Spinal cord (tissue), 9 donors: ENCODE measurements at regions not wholly inside any gene's neighbourhood (a gene's known extent, or its start where the extent isn't known, plus 50 kb on each side); places are given as distances from the start of the nearest gene placed in this dataset.

Experiments used
- DNase-seq, 6 donors: peaks; one replicate each; pipeline versions ENCODE4 v3.0.0 to v3.0.0-alpha.2; 2013 to 2015; ENCODE audit warnings: low spot score in 6 of 6, low read depth in 4 of 6
- H3K27ac ChIP-seq: one replicate; pipeline ENCODE4 v1.5.1; 2013; ENCODE audit warnings: low read depth, low read length, control low read depth
- H3K27me3 ChIP-seq: one replicate; pipeline ENCODE4 v1.6.1; 2013; ENCODE audit warnings: low read length; ENCODE audit not compliant: control insufficient read depth, insufficient read depth
- H3K36me3 ChIP-seq: one replicate; pipeline ENCODE4 v1.6.1; 2013; ENCODE audit warnings: low read length; ENCODE audit not compliant: control insufficient read depth, insufficient read depth
- H3K4me1 ChIP-seq: one replicate; pipeline ENCODE4 v1.6.1; 2013; ENCODE audit warnings: low read length; ENCODE audit not compliant: control insufficient read depth, insufficient read depth
- H3K4me3 ChIP-seq: one replicate; pipeline ENCODE4 v1.5.1; 2013; ENCODE audit warnings: low read depth, low read length, control low read depth
- H3K9me3 ChIP-seq: one replicate; pipeline ENCODE4 v1.6.1; 2013; ENCODE audit warnings: low read length; ENCODE audit not compliant: control insufficient read depth, insufficient read depth
- WGBS: methylation state at CpG from one replicate; pipeline ENCODE4 v1.1.5; 2013; ENCODE audit warnings: missing lambda C conversion rate; ENCODE audit not compliant: insufficient coverage; 5-methylcytosine and 5-hydroxymethylcytosine counted together
- donor health status: healthy.

DNA sequence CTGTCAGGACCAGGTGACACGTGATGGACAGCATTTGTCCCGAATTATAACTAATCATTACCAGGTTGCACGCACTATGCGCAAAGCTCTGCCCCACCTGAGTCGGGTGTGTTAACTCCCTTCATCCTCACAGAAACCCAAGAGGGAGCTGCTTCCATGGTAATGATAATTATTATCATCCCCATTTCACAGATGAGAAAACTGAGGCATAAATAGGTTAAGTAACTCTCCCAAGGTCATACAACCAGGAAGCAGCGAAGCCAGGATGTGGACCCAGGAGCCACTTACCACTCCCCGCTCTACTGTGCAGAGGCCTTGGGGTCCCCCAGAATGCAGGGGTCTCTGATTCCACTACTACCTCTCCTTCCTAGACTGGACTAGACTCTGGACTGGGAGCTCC is 76.7 kb upstream of the TARDBP start:
- Histone ChIP-seq H3K27me3 (peaks cover 7% of the 10 kb centered on the region), H3K36me3 (no peaks in the 10 kb centered on the region), H3K9me3 (no peaks in the 10 kb centered on the region), H3K4me1 (peaks cover 19% of the 10 kb centered on the region), H3K27ac (no peak overlapping the region), H3K4me3 (no peak overlapping the region)
- 95% methylated on average over 3 of the region's 7 CpGs for WGBS
- no peak for DNase-seq

DNA sequence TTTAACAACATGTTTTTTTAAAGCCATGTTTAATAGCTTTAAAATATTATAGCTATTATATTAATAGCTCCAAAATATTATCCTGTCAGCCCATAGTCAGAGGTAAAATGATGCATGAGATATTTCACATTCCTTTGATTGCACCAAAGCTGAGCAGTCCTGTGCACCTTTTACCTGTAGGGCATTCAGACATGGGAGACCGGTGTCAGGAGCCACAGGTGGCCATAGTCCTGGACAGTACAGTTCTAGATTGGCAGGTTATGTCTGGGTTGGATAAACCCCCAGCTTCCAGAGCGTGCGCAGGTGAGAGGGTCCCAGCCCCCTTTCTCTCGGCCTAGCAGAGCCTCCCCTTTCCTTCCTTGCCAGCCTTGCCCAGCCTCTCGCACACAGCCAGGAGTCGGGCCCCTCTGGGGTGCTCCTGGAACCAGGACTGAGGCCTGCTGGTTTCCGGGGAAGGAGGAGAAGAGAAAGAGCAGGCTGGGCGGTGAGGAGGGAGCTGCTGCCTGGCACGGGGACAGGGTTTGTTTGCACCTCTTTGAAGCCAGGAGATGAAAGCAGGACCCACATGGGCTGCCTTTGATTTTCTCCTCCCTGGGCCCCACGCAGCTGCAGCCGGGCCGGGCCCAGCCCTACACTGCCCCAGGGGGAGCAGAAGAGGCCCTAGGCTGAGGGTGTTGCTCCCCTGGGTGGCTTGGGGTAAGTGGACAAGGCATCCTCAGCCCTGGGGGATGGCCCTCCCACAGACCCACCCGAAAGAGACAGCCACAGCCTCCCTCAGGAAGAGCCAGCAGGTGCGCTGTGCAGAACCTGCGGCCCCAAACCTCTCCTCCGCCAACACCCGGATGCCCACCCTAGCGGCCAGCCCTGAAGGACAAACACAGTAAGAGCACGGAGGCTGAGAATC is 75.2 kb upstream of the TARDBP start:
- Histone ChIP-seq H3K36me3 (no peaks in the 10 kb centered on the region), H3K4me3 (no peak overlapping the region), H3K9me3 (no peaks in the 10 kb centered on the region), H3K4me1 (peaks cover 34% of the 10 kb centered on the region), H3K27me3 (peaks cover 14% of the 10 kb centered on the region), H3K27ac (no peak overlapping the region)
- 68% methylated on average over 11 of the region's 19 CpGs for WGBS
- DNase-seq = peak in 2 of 6 donors; percentile 12 to 29

- Histone ChIP-seq H3K4me3 (no peak overlapping the region), H3K27me3 (peaks cover 17% of the 10 kb centered on the region), H3K36me3 (no peaks in the 10 kb centered on the region), H3K9me3 (no peaks in the 10 kb centered on the region), H3K27ac (no peak overlapping the region), H3K4me1 (peaks cover 49% of the 10 kb centered on the region)
- DNase-seq = no peak
- WGBS = 92% methylated on average over 13 of the region's 17 CpGs
Observed at GRCh38 chr1:10938741-10939417, 73.6 kb upstream of the TARDBP start.

GRCh38 chr1:10939654-10940450 is 72.6 kb upstream of the TARDBP start:
- 70% methylated on average over 20 of the region's 20 CpGs for WGBS
- H3K36me3 ChIP-seq = no peaks in the 10 kb centered on the region
- no peak overlapping the region for H3K4me3 ChIP-seq
- DNase-seq = no peak
- H3K27me3 ChIP-seq = peaks cover 17% of the 10 kb centered on the region
- H3K4me1 ChIP-seq = peaks cover 57% of the 10 kb centered on the region
- no peaks in the 10 kb centered on the region for H3K9me3 ChIP-seq
- no peak overlapping the region for H3K27ac ChIP-seq

DNA sequence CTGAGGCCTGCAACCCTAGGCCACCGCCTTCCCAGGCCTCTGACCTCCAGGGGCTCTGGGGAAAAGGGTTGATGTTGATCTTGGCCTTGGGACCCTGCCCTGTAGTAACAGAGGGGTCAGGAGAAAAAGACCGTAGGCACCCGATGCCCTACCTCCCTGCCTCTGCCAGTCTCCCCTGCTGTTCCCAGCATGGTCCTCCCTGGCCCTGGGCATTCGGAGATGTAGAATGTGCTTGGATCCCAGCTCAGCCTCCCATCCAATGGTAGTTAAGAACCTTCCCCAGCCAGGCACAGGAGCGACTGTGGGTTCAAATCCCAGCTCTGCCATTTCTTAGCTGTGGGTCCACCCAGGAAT is 72.0 kb upstream of the TARDBP start:
- Histone ChIP-seq H3K9me3 (no peaks in the 10 kb centered on the region), H3K4me3 (no peak overlapping the region), H3K36me3 (no peaks in the 10 kb centered on the region), H3K4me1 (peaks cover 57% of the 10 kb centered on the region), H3K27me3 (peaks cover 19% of the 10 kb centered on the region), H3K27ac (no peak overlapping the region)
- 80% methylated on average over 2 of the region's 5 CpGs for WGBS
- DNase-seq = no peak

DNA sequence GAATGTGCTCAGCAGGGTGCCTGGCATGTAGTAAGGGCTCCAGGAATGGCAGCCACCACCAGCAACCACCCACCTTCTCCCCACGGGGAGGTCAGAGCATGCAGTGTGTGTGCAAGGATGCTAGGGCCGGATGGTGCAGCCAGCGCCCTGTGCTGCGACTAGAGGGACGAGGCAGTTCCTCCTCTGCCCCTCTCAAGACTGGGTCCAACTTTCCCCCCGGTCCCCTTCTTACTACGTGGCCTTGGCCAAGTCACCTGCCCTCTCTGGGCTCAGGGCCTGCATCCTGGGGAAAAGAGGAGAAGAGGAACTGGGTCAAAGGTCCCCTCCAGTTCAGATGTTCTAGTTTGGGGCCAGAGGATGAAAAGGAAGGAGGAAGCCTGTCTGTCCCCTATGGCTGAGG is 71.6 kb upstream of the TARDBP start:
- Histone ChIP-seq H3K4me3 (no peak overlapping the region), H3K27ac (no peak overlapping the region), H3K9me3 (no peaks in the 10 kb centered on the region), H3K27me3 (peaks cover 19% of the 10 kb centered on the region), H3K4me1 (peaks cover 60% of the 10 kb centered on the region), H3K36me3 (no peaks in the 10 kb centered on the region)
- DNase-seq = no peak
- WGBS = 100% methylated on average over 5 of the region's 7 CpGs

DNA sequence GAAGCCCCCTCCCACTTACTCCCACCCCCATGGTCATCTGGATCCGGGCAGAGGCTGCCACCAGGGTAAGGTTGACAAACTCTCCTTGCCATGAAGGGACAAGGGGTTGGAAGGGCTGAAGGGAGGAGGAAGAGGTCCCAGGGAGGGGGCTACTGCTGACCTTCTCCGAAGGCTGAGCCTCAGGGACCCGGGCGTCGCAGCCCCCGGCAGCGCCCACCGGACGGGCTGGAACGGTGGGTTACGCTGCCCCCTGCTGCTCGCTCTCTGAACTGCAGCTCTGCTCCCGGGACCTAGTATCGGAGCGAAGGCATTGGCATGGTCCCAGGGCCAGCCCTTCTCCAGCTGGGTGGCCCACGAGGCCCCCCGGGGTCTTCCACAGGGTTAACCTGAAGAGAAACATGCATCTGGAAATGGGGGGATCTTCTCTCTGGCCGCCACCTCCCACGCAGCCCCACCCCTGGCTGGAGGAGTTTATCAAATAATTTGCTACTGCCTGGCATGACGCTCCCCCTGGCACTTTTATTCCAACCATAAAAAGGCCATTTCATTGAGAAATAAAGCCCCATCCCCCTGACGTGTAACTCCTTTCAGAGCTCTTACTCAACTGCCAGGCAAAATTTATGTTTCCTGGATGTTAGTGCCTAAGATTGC is 70.4 kb upstream of the TARDBP start:
- peaks cover 68% of the 10 kb centered on the region for H3K4me1 ChIP-seq
- under 1% methylated on average over 15 of the region's 21 CpGs for WGBS
- H3K27ac ChIP-seq = no peak overlapping the region
- peak in 3 of 6 donors; percentile 39 to 83 (median 76) for DNase-seq
- no peaks in the 10 kb centered on the region for H3K36me3 ChIP-seq
- peaks cover 19% of the 10 kb centered on the region for H3K27me3 ChIP-seq
- H3K4me3 ChIP-seq = no peak overlapping the region
- no peaks in the 10 kb centered on the region for H3K9me3 ChIP-seq

DNA sequence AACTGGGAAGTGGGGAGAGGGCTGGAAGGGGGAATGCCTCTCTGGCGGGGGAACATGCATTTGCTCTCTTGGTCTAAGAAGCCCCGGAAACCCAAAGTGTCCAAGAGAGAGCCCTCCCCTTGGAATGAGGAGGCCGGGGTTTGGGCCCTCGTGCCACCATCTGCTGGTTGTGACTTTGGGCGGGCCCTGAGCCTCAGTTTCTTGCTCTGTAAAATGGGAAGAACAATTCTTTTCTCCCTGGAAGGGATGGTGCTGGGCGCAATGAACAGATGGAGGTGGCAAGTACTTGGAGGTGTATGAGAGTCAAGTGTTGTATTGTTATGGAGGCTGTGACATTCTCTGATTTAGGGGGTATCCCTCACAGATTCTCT is 69.9 kb upstream of the TARDBP start:
- Histone ChIP-seq H3K4me3 (no peak overlapping the region), H3K27me3 (peaks cover 19% of the 10 kb centered on the region), H3K27ac (no peak overlapping the region), H3K4me1 (peaks cover 63% of the 10 kb centered on the region), H3K9me3 (no peaks in the 10 kb centered on the region), H3K36me3 (no peaks in the 10 kb centered on the region)
- WGBS = 54% methylated on average over 5 of the region's 6 CpGs
- DNase-seq = no peak

DNA sequence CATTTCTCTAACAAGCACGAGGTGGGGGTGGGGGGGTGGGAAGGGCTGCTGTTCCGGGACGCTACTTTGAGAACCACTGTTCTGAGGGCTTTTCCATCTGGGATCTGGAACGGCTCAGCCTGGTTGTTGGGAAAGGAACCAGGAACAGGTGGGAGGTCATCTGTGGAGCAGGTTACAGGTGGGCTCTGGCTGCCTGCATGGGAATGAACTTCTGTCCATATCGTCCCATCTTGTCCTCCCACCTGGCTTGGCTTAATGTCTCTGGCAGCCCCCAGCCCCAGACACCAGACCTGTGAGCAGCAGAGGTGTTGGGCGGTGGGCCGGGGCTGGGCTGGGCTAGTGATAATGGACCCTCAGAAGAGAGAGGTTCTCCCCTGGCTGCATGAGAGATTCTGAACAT is 69.4 kb upstream of the TARDBP start:
- WGBS = 60% methylated on average over 6 of the region's 7 CpGs
- no peaks in the 10 kb centered on the region for H3K36me3 ChIP-seq
- H3K4me3 ChIP-seq = no peak overlapping the region
- H3K4me1 ChIP-seq = peaks cover 61% of the 10 kb centered on the region
- H3K27ac ChIP-seq = no peak overlapping the region
- H3K27me3 ChIP-seq = peaks cover 19% of the 10 kb centered on the region
- no peak for DNase-seq
- no peaks in the 10 kb centered on the region for H3K9me3 ChIP-seq
